H54 (cell line): ENCODE measurements at regions not wholly inside any gene's neighbourhood (a gene's known extent, or its start where the extent isn't known, plus 50 kb on each side); places are given as distances from the start of the nearest gene placed in this dataset.

Source experiments
- DNase-seq: peaks from one replicate; pipeline ENCODE4 v3.0.0; 2011; ENCODE audit warnings: low spot score, mixed read lengths; ENCODE audit not compliant: insufficient read length
- FAIRE-seq: peaks from 3 replicates; lab custom pipeline; 2011; peaks lifted over from hg19 to GRCh38; lab: Jason Lieb, UNC
- POLR2A ChIP-seq: IDR thresholded peaks from 2 replicates; pipeline ENCODE4 v1.6.1; 2011; ENCODE audit warnings: low read depth, mild to moderate bottlenecking, low read length

GRCh38 chr2:126817172-126817571 lies 81.5 kb upstream of the TEX51 start:
- FAIRE-seq = no peak

GRCh38 chr2:126822115-126822514 lies 76.6 kb upstream of the TEX51 start:
- FAIRE-seq = no peak
- TF ChIP-seq POLR2A = no peak
- no peak for DNase-seq

More at GRCh38 chr2:126817172-126817571, 81.5 kb upstream of the TEX51 start:
- DNase-seq = no peak
- no peak for TF ChIP-seq POLR2A

GRCh38 chr2:126822921-126823320 lies 75.8 kb upstream of the TEX51 start:
- no peak for FAIRE-seq
- TF ChIP-seq POLR2A = no peak
- DNase-seq = no peak

GRCh38 chr2:126823951-126824350 lies 74.7 kb upstream of the TEX51 start:
- no peak for TF ChIP-seq POLR2A
- no peak for FAIRE-seq
- no peak for DNase-seq

GRCh38 chr2:126824663-126825062 lies 74.0 kb upstream of the TEX51 start:
- FAIRE-seq (no peak), DNase-seq (no peak)
- no peak for TF ChIP-seq POLR2A

GRCh38 chr2:126825316-126825715 lies 73.4 kb upstream of the TEX51 start:
- FAIRE-seq = no peak

GRCh38 chr2:126826491-126826890 lies 72.2 kb upstream of the TEX51 start:
- FAIRE-seq = no peak
- DNase-seq = no peak
- no peak for TF ChIP-seq POLR2A

More at GRCh38 chr2:126825316-126825715, 73.4 kb upstream of the TEX51 start:
- DNase-seq = no peak
- no peak for TF ChIP-seq POLR2A

GRCh38 chr2:126827371-126827770 lies 71.3 kb upstream of the TEX51 start:
- no peak for TF ChIP-seq POLR2A

GRCh38 chr2:126828051-126828450 lies 70.6 kb upstream of the TEX51 start:
- no peak for TF ChIP-seq POLR2A
- FAIRE-seq = no peak
- DNase-seq = no peak

More at GRCh38 chr2:126827371-126827770, 71.3 kb upstream of the TEX51 start:
- no peak for DNase-seq
- FAIRE-seq = no peak

GRCh38 chr2:126828491-126828890 lies 70.2 kb upstream of the TEX51 start:
- no peak for TF ChIP-seq POLR2A
- FAIRE-seq (no peak), DNase-seq (no peak)

GRCh38 chr2:126831234-126832005 lies 67.3 kb upstream of the TEX51 start:
- FAIRE-seq = no peak
- DNase-seq = no peak
- TF ChIP-seq POLR2A = no peak

- FAIRE-seq (no peak), DNase-seq (no peak)
- TF ChIP-seq POLR2A = no peak
Observed at GRCh38 chr2:126832014-126832413, 66.7 kb upstream of the TEX51 start.

GRCh38 chr2:126832757-126833156 lies 65.9 kb upstream of the TEX51 start:
- FAIRE-seq = no peak
- no peak for TF ChIP-seq POLR2A
- no peak for DNase-seq

- DNase-seq (no peak), FAIRE-seq (no peak)
- no peak for TF ChIP-seq POLR2A
Observed at GRCh38 chr2:126834006-126834659, 64.6 kb upstream of the TEX51 start.
